ENCODE measurements at regions not wholly inside any gene's neighbourhood (a gene's known extent, or its start where the extent isn't known, plus 50 kb on each side); places are given as distances from the start of the nearest gene placed in this dataset.
A peak's percentile ranks its signal among the peaks of the same experiment; 100 is the strongest.

DNA sequence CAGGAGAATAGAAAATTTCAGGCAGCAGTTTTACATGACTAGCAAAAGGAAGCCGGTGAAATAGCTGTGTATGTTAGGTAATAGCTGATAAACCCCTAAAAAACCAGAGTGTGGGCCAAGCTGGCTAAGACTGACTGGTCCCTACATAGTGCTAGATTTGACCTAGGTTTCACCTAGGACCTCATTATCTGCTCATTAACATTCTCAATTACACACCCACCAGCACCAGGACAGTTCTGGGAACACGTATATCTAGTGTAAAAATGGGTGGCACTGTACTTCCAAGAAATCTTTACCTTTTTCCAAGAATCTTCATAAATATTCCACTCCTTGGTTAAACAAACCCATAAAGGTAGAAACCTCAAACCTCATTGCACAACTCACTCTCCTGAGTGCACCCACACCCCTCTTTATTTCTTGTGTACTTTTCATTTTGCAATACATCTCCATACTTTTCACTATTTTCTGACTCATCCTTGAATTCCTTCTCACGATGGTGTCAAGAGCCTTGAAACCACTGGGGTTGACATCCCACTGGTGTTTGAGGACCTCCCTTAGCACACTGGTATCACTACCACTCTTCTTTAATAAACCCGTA lies 262.7 kb upstream of the KCNJ16 start:
- Mint-ChIP-seq H3K36me3 (ENCODE audit: low read depth) (no peaks in the 10 kb centered on the region), H3K9me3 (no peaks in the 10 kb centered on the region), H3K27ac (no peak overlapping the region), H3K4me3 (no peak overlapping the region), H3K4me1 (no peaks in the 10 kb centered on the region), H3K27me3 (ENCODE audit: low read depth) (no peaks in the 10 kb centered on the region)
- TF ChIP-seq, protein P1, sequence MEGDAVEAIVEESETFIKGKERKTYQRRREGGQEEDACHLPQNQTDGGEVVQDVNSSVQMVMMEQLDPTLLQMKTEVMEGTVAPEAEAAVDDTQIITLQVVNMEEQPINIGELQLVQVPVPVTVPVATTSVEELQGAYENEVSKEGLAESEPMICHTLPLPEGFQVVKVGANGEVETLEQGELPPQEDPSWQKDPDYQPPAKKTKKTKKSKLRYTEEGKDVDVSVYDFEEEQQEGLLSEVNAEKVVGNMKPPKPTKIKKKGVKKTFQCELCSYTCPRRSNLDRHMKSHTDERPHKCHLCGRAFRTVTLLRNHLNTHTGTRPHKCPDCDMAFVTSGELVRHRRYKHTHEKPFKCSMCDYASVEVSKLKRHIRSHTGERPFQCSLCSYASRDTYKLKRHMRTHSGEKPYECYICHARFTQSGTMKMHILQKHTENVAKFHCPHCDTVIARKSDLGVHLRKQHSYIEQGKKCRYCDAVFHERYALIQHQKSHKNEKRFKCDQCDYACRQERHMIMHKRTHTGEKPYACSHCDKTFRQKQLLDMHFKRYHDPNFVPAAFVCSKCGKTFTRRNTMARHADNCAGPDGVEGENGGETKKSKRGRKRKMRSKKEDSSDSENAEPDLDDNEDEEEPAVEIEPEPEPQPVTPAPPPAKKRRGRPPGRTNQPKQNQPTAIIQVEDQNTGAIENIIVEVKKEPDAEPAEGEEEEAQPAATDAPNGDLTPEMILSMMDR (IDR thresholded peaks at IDR 0.05; ENCODE audit: unreplicated experiment in 3 of 3), result no peak

DNA sequence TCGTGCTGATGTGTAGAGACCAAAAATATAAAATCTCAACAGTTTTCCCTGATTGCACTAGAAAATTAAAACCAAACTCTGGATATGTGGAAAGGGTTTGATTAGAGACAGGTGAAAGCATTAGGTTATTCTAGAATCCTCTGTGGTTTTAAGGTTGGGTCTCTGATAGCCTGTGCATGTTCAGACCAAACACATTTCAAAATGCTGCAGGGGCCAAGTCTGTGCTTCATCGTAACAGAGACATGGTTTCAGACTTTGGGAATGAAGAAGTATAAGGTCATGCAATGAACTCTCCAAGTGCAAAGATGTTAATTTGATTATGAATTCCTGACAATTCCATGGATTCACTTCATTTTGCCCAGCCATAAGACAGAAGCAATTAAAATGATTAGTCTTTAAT lies 261.0 kb upstream of the KCNJ16 start:
- Mint-ChIP-seq H3K27me3 (ENCODE audit: low read depth) (no peaks in the 10 kb centered on the region), H3K9me3 (no peaks in the 10 kb centered on the region), H3K36me3 (ENCODE audit: low read depth) (no peaks in the 10 kb centered on the region), H3K4me1 (peaks cover 6% of the 10 kb centered on the region), H3K27ac (no peak overlapping the region), H3K4me3 (no peak overlapping the region)
- TF ChIP-seq, protein P1 (IDR thresholded peaks at IDR 0.05; ENCODE audit: unreplicated experiment in 3 of 3), result no peak

DNA sequence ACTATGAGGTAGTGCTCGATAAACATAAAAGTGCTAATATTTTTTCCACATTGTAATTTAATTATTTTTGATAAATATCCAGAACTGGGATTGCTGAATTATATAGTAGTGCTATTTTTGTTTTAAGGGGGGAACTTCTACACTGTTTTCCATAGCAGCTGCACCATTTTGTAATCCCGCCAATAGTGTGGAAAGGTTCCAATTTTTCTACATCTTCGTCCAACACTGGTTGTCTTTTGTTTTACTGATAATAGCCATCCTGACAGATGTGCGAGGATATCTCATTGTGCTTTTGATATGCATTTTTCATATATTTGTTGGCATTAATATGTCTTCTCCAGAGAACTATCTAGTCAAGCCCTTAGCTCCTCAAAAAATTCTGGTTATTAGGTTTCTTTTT lies 259.6 kb upstream of the KCNJ16 start:
- Mint-ChIP-seq H3K27me3 (ENCODE audit: low read depth) (no peaks in the 10 kb centered on the region), H3K4me3 (no peak overlapping the region), H3K27ac (no peak overlapping the region), H3K9me3 (no peaks in the 10 kb centered on the region), H3K4me1 (peaks cover 13% of the 10 kb centered on the region), H3K36me3 (ENCODE audit: low read depth) (no peaks in the 10 kb centered on the region)
- TF ChIP-seq, protein P1 (IDR thresholded peaks at IDR 0.05; ENCODE audit: unreplicated experiment in 3 of 3), result no peak

DNA sequence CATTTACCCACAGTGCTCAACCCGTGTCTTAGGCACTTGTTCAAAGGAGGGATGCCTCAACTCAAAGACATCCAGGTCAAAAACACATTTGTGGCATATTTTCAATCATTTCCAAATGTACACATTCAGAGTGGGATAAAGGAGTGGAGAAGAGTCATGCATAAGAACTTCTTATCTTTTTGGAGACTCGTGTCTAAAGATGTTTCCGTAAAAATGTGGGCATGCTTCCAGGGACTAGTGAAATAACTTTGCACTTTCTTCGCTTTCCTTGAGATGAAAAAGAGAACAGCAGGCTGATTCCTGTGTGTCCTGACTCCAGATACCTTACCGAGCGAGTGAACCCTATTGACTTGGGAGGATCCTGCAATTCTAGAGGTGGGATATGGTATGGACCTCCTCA lies 256.6 kb upstream of the KCNJ16 start:
- no peak overlapping the region for H3K4me3 Mint-ChIP-seq
- no peaks in the 10 kb centered on the region for H3K27me3 Mint-ChIP-seq (ENCODE audit: low read depth)
- TF ChIP-seq, protein P1 (IDR thresholded peaks at IDR 0.05; ENCODE audit: unreplicated experiment in 3 of 3), result no peak
- no peaks in the 10 kb centered on the region for H3K36me3 Mint-ChIP-seq (ENCODE audit: low read depth)
- no peak overlapping the region for H3K27ac Mint-ChIP-seq
- peaks cover 15% of the 10 kb centered on the region for H3K4me1 Mint-ChIP-seq
- no peaks in the 10 kb centered on the region for H3K9me3 Mint-ChIP-seq

DNA sequence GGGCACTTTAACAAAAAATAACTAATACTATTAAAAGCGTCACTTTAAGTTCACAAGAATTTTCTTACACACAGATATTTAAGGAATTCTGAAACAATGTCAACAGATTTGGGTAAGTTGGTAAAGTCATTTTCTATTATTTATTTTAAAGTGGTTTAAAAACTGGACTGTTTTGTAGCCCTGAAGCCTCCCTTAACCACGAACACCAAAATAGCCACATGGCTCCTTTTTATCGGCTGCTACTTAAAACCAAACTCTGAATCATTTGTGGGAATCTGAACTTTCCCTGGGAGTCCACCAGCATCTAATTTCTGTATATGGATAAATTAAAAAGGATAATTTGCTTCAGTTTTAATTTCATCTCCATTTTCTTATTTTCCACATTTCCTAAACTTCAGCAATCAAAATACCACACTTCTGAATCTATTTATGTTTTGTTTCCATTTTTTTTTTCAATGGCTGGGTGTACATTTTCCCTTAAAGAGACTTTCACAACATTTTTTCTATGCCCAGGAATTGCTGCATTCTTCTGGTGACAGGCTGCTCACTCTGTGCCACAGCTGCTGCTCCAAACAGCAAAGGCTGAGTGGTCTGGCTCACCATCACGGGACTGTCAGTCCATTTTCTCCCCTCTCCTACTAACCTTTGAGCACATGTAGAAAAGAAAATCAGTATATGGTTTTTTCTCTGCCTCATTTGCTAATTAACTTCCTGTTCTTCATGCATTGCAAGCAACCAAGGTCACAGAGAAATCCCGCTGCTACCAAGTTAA lies 255.5 kb upstream of the KCNJ16 start:
- Mint-ChIP-seq H3K4me3 (no peak overlapping the region), H3K4me1 (peaks cover 15% of the 10 kb centered on the region), H3K9me3 (peaks cover 2% of the 10 kb centered on the region), H3K27ac (peak overlapping the region in 1 of 3 experiments; percentile 85), H3K36me3 (ENCODE audit: low read depth) (no peaks in the 10 kb centered on the region), H3K27me3 (ENCODE audit: low read depth) (no peaks in the 10 kb centered on the region)
- TF ChIP-seq, protein P1 (IDR thresholded peaks at IDR 0.05; ENCODE audit: unreplicated experiment in 3 of 3), result no peak

All from nephron (organoid).